Sigmoid colon (tissue), 3 donors: ENCODE measurements at regions not wholly inside any gene's neighbourhood (a gene's known extent, or its start where the extent isn't known, plus 50 kb on each side); places are given as distances from the start of the nearest gene placed in this dataset.

Source experiments
- POLR2A ChIP-seq, 2 donors: fragments of 450-650 bp; IDR thresholded peaks; one replicate each; pipeline ENCODE4 v1.6.1; 2016; ENCODE audit warnings: antibody characterized with exemption in 2 of 2, mild to moderate bottlenecking in 2 of 2, moderate library complexity in 2 of 2
- TF ChIP-seq, protein P1 (sequence below), 4 experiments: fragments of 450-650 bp in 3 of 4; fragments of 200-600 bp in 1 of 4; IDR thresholded peaks; one replicate each; pipeline ENCODE4 v1.5.1; 2016 to 2019; ENCODE audit warnings: antibody characterized with exemption in 4 of 4, mild to moderate bottlenecking in 3 of 4, moderate library complexity in 2 of 4

DNA sequence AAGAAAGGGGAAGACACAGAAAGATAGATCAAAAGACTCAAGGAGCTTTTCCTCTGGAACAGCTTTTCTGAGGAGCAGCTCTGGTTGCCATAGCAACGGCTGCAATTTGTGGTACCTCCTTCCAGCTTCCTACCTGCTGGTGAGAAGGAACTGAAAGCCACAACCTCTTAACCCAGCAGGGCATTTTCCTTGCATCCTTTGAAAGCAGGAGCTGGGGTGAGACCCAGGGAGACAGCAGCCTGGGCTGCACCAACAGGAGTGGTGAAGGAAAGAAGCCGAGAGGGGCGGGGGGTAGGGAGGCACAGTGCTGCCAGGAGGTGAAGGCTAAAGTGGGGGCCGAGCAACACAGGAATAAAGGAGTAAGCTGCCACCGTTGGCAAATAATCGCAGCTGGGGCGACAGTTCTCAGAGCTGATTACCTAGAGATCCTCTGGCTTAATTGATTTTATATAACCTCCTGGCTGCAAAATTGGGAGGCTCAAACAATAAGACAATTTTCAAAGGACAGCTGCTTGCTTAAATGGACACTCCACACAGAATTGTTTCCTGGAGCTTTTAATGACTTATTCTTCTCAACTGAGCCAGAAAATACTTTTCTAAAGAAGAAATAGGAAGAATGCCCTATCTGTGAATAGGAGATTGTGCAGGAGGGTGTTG is 129.4 kb downstream of the RPAP3 start:
- TF ChIP-seq, protein P1, sequence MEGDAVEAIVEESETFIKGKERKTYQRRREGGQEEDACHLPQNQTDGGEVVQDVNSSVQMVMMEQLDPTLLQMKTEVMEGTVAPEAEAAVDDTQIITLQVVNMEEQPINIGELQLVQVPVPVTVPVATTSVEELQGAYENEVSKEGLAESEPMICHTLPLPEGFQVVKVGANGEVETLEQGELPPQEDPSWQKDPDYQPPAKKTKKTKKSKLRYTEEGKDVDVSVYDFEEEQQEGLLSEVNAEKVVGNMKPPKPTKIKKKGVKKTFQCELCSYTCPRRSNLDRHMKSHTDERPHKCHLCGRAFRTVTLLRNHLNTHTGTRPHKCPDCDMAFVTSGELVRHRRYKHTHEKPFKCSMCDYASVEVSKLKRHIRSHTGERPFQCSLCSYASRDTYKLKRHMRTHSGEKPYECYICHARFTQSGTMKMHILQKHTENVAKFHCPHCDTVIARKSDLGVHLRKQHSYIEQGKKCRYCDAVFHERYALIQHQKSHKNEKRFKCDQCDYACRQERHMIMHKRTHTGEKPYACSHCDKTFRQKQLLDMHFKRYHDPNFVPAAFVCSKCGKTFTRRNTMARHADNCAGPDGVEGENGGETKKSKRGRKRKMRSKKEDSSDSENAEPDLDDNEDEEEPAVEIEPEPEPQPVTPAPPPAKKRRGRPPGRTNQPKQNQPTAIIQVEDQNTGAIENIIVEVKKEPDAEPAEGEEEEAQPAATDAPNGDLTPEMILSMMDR (IDR thresholded peaks at IDR 0.05): no peak
- no peak for TF ChIP-seq POLR2A (IDR thresholded peaks at IDR 0.05)
